ENCODE measurements at regions not wholly inside any gene's neighbourhood (a gene's known extent, or its start where the extent isn't known, plus 50 kb on each side); places are given as distances from the start of the nearest gene placed in this dataset.

DNA sequence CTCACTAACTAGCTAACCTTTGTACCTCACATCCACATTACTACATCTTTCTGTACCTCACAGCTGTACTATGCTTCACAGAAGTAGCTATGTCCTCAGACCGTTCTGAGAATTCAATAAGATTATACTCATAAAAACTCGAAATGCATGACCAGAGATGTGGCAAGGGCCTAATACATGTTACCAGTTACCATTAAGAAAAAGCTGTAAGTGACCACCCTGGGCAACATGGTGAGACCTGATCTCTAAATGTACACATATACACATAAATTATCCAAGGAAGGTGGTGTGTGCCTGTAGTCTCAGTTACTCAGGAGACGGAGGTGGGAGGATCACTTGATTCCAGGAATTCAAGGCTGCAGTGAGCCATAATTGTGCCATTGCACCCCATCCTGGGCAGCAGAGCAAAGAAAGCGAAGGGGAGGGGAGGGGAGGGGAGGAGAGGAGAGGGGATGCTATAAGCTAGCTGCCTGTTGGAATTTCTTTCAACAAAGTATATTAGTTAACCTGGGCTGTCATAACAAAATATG, 482.6 kb upstream of the ZNF717 start:
- TF ChIP-seq FOXM1 (IDR thresholded peaks at IDR 0.05; ENCODE audit: low read depth, low read length), result no peak
- TF ChIP-seq, protein P1, sequence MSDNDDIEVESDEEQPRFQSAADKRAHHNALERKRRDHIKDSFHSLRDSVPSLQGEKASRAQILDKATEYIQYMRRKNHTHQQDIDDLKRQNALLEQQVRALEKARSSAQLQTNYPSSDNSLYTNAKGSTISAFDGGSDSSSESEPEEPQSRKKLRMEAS (IDR thresholded peaks at IDR 0.05; ENCODE audit: low read depth, low read length), result no peak
- TF ChIP-seq, protein P2, sequence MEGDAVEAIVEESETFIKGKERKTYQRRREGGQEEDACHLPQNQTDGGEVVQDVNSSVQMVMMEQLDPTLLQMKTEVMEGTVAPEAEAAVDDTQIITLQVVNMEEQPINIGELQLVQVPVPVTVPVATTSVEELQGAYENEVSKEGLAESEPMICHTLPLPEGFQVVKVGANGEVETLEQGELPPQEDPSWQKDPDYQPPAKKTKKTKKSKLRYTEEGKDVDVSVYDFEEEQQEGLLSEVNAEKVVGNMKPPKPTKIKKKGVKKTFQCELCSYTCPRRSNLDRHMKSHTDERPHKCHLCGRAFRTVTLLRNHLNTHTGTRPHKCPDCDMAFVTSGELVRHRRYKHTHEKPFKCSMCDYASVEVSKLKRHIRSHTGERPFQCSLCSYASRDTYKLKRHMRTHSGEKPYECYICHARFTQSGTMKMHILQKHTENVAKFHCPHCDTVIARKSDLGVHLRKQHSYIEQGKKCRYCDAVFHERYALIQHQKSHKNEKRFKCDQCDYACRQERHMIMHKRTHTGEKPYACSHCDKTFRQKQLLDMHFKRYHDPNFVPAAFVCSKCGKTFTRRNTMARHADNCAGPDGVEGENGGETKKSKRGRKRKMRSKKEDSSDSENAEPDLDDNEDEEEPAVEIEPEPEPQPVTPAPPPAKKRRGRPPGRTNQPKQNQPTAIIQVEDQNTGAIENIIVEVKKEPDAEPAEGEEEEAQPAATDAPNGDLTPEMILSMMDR (IDR thresholded peaks at IDR 0.05 in 2 of 3, conservative IDR thresholded peaks at IDR 0.05 in 1 of 3; ENCODE audit: control insufficient read depth in 2 of 3, extremely low read depth in 1 of 3, insufficient read depth in 1 of 3, low read depth in 3 of 3, low read length in 3 of 3), result no peak
- TF ChIP-seq, protein P3, sequence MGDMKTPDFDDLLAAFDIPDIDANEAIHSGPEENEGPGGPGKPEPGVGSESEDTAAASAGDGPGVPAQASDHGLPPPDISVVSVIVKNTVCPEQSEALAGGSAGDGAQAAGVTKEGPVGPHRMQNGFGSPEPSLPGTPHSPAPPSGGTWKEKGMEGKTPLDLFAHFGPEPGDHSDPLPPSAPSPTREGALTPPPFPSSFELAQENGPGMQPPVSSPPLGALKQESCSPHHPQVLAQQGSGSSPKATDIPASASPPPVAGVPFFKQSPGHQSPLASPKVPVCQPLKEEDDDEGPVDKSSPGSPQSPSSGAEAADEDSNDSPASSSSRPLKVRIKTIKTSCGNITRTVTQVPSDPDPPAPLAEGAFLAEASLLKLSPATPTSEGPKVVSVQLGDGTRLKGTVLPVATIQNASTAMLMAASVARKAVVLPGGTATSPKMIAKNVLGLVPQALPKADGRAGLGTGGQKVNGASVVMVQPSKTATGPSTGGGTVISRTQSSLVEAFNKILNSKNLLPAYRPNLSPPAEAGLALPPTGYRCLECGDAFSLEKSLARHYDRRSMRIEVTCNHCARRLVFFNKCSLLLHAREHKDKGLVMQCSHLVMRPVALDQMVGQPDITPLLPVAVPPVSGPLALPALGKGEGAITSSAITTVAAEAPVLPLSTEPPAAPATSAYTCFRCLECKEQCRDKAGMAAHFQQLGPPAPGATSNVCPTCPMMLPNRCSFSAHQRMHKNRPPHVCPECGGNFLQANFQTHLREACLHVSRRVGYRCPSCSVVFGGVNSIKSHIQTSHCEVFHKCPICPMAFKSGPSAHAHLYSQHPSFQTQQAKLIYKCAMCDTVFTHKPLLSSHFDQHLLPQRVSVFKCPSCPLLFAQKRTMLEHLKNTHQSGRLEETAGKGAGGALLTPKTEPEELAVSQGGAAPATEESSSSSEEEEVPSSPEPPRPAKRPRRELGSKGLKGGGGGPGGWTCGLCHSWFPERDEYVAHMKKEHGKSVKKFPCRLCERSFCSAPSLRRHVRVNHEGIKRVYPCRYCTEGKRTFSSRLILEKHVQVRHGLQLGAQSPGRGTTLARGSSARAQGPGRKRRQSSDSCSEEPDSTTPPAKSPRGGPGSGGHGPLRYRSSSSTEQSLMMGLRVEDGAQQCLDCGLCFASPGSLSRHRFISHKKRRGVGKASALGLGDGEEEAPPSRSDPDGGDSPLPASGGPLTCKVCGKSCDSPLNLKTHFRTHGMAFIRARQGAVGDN (IDR thresholded peaks at IDR 0.05), result no peak
- no peak for TF ChIP-seq JUNB (IDR thresholded peaks at IDR 0.05)
